ENCODE measurements at regions not wholly inside any gene's neighbourhood (a gene's known extent, or its start where the extent isn't known, plus 50 kb on each side); places are given as distances from the start of the nearest gene placed in this dataset.
A peak's percentile ranks its signal among the peaks of the same experiment; 100 is the strongest.

- DNase-seq (ENCODE audit: low spot score), result no peak
These were observed 56.4 kb downstream of the NEUROD6 start for GRCh38 chr7:31284106-31284505.

- no peak for DNase-seq (ENCODE audit: low spot score)
These were observed 68.7 kb downstream of the NEUROD6 start for GRCh38 chr7:31271641-31272405.

- no peak for DNase-seq (ENCODE audit: low spot score)
These were observed 73.0 kb downstream of the NEUROD6 start for GRCh38 chr7:31267486-31267885.

GRCh38 chr7:31263338-31263737, 77.2 kb downstream of the NEUROD6 start:
- DNase-seq (ENCODE audit: low spot score), result no peak

GRCh38 chr7:31261341-31261740, 79.2 kb downstream of the NEUROD6 start:
- DNase-seq (ENCODE audit: low spot score), result no peak

GRCh38 chr7:31260851-31261250, 79.7 kb downstream of the NEUROD6 start:
- no peak for DNase-seq (ENCODE audit: low spot score)

- DNase-seq (ENCODE audit: low spot score), result no peak
These were observed 82.1 kb downstream of the NEUROD6 start for GRCh38 chr7:31258391-31258790.

- DNase-seq (ENCODE audit: low spot score), result no peak
These were observed 84.0 kb downstream of the NEUROD6 start for GRCh38 chr7:31256506-31256905.

GRCh38 chr7:31254926-31255325, 85.6 kb downstream of the NEUROD6 start:
- no peak for DNase-seq (ENCODE audit: low spot score)

- no peak for DNase-seq (ENCODE audit: low spot score)
These were observed 87.0 kb downstream of the NEUROD6 start for GRCh38 chr7:31253532-31253931.

GRCh38 chr7:31251441-31251840, 89.1 kb downstream of the NEUROD6 start:
- DNase-seq (ENCODE audit: low spot score), result no peak

- no peak for DNase-seq (ENCODE audit: low spot score)
These were observed 90.9 kb downstream of the NEUROD6 start for GRCh38 chr7:31249671-31250070.

- DNase-seq (ENCODE audit: low spot score), result no peak
These were observed 103.7 kb downstream of the NEUROD6 start for GRCh38 chr7:31236868-31237267.

- DNase-seq (ENCODE audit: low spot score), result no peak
These were observed 105.5 kb downstream of the NEUROD6 start for GRCh38 chr7:31234836-31235605.

GRCh38 chr7:31228957-31229356, 111.6 kb downstream of the NEUROD6 start:
- no peak for DNase-seq (ENCODE audit: low spot score)

- DNase-seq (ENCODE audit: low spot score), result no peak
These were observed 125.8 kb downstream of the NEUROD6 start for GRCh38 chr7:31214751-31215150.

GRCh38 chr7:31211281-31211680, 129.2 kb downstream of the NEUROD6 start:
- no peak for DNase-seq (ENCODE audit: low spot score)

GRCh38 chr7:31204071-31204470, 136.5 kb downstream of the NEUROD6 start:
- no peak for DNase-seq (ENCODE audit: low spot score)

- no peak for DNase-seq (ENCODE audit: low spot score)
These were observed 137.0 kb downstream of the NEUROD6 start for GRCh38 chr7:31203551-31203950.

- DNase-seq (ENCODE audit: low spot score), result no peak
These were observed 137.7 kb downstream of the NEUROD6 start for GRCh38 chr7:31202801-31203200.

GRCh38 chr7:31192986-31193385, 140.9 kb downstream of the ADCYAP1R1 start:
- DNase-seq (ENCODE audit: low spot score), result peak; percentile 17

- DNase-seq (ENCODE audit: low spot score), result no peak
These were observed 138.8 kb downstream of the ADCYAP1R1 start for GRCh38 chr7:31190906-31191305.

GRCh38 chr7:31186202-31186601, 134.1 kb downstream of the ADCYAP1R1 start:
- DNase-seq (ENCODE audit: low spot score), result no peak

GRCh38 chr7:31175672-31176071, 123.6 kb downstream of the ADCYAP1R1 start:
- no peak for DNase-seq (ENCODE audit: low spot score)
